ENCODE measurements at regions not wholly inside any gene's neighbourhood (a gene's known extent, or its start where the extent isn't known, plus 50 kb on each side); places are given as distances from the start of the nearest gene placed in this dataset.

- CTCF ChIA-PET: no interaction called here
- no peaks in the 10 kb centered on the region for H4K20me1 ChIP-seq (ENCODE audit: insufficient read depth)
- no peak overlapping the region for H2AFZ ChIP-seq (ENCODE audit: low read depth)
- H3K27me3 ChIP-seq (ENCODE audit: insufficient read depth): no peaks in the 10 kb centered on the region
- H3F3A ChIP-seq (replicated peaks; ENCODE audit: insufficient read depth): no peaks in the 10 kb centered on the region
- no peak overlapping the region for H3K4me3 ChIP-seq (ENCODE audit: low read depth in 2 of 2, low read length in 1 of 2)
- H3K4me1 ChIP-seq (ENCODE audit: control insufficient read depth in 1 of 2, insufficient read depth in 2 of 2, low read depth in 1 of 2, low read length in 1 of 2): no peaks in the 10 kb centered on the region
- 4% methylated on average over 1 of the region's 1 CpG for WGBS (ENCODE audit: low lambda C conversion rate)
- no peak overlapping the region for H3K9ac ChIP-seq
- no peaks in the 10 kb centered on the region for H3K9me3 ChIP-seq
- no peak for DNase-seq
- no peaks in the 10 kb centered on the region for H3K36me3 ChIP-seq (replicated peaks in 1 of 2; ENCODE audit: control insufficient read depth in 1 of 2, insufficient read depth in 2 of 2, low read length in 1 of 2)
- TF ChIP-seq, protein P1, sequence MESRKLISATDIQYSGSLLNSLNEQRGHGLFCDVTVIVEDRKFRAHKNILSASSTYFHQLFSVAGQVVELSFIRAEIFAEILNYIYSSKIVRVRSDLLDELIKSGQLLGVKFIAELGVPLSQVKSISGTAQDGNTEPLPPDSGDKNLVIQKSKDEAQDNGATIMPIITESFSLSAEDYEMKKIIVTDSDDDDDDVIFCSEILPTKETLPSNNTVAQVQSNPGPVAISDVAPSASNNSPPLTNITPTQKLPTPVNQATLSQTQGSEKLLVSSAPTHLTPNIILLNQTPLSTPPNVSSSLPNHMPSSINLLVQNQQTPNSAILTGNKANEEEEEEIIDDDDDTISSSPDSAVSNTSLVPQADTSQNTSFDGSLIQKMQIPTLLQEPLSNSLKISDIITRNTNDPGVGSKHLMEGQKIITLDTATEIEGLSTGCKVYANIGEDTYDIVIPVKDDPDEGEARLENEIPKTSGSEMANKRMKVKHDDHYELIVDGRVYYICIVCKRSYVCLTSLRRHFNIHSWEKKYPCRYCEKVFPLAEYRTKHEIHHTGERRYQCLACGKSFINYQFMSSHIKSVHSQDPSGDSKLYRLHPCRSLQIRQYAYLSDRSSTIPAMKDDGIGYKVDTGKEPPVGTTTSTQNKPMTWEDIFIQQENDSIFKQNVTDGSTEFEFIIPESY (IDR thresholded peaks at IDR 0.05; ENCODE audit: borderline replicate concordance, low read depth): no peak
- TF ChIP-seq GABPA (IDR thresholded peaks at IDR 0.05; ENCODE audit: low read depth) (no peak), PBX3 (IDR thresholded peaks at IDR 0.05) (no peak), ELF1 (IDR thresholded peaks at IDR 0.05) (no peak), RXRA (IDR thresholded peaks at IDR 0.05; ENCODE audit: borderline replicate concordance, low read depth) (no peak), RCOR1 (IDR thresholded peaks at IDR 0.05; ENCODE audit: low read length) (no peak), POLR2AphosphoS5 (IDR thresholded peaks at IDR 0.05; ENCODE audit: low read depth, low read length) (no peak), IRF3 (IDR thresholded peaks at IDR 0.05; ENCODE audit: low read depth, low read length) (no peak), USF1 (IDR thresholded peaks at IDR 0.05; ENCODE audit: borderline replicate concordance, low read depth) (no peak), NFIC (IDR thresholded peaks at IDR 0.05; ENCODE audit: borderline replicate concordance) (no peak), NRF1 (IDR thresholded peaks at IDR 0.05; ENCODE audit: low read depth, low read length) (no peak), TEAD4 (IDR thresholded peaks at IDR 0.05; ENCODE audit: borderline replicate concordance, insufficient read depth) (no peak), FOSL2 (IDR thresholded peaks at IDR 0.05; ENCODE audit: borderline replicate concordance, low read depth) (no peak), SMC3 (IDR thresholded peaks at IDR 0.05; ENCODE audit: low read depth, low read length) (no peak)
- H3K4me2 ChIP-seq: no peak overlapping the region
- no peaks in the 10 kb centered on the region for H3K79me2 ChIP-seq (ENCODE audit: insufficient read depth)
- H3K27ac ChIP-seq (ENCODE audit: low read depth in 2 of 2, low read length in 1 of 2): no peak overlapping the region
- POLR2A ChIA-PET: no interaction called here
- H3K9me2 ChIP-seq: no peaks in the 10 kb centered on the region
Observed at GRCh38 chr9:100785946-100786345, 208.1 kb downstream of the CAVIN4 start.

Data from SK-N-SH (cell line).